ENCODE measurements at regions not wholly inside any gene's neighbourhood (a gene's known extent, or its start where the extent isn't known, plus 50 kb on each side); places are given as distances from the start of the nearest gene placed in this dataset.

GRCh38 chr16:64147941-64148340 lies 973.9 kb downstream of the CDH11 start:
- TF ChIP-seq CTCF (IDR thresholded peaks at IDR 0.05; ENCODE audit: borderline replicate concordance, insufficient read depth, low read depth, low read length), result no peak

DNA sequence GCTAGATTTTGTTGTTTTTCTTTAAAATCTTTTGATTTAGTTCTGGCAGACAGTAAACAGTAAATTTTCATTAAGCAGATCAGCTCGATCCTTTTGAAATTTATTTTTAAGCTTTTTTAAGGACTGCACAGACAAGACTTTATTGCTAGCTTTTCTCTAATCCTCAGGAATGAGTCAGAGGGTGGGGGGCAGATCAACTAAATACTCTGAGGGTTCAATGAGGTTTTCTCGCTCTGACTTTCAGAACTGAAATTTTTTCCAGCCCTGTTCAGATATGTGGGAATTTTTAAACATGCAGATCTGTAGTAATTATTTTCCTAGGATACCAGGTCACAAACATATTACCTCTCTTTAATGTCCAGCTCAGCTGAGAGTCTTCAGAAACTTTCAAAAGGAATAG lies 977.2 kb downstream of the CDH11 start:
- H3K4me3 ChIP-seq (ENCODE audit: low read depth, low read length), result no peak overlapping the region
- TF ChIP-seq CTCF (IDR thresholded peaks at IDR 0.05; ENCODE audit: borderline replicate concordance, insufficient read depth, low read depth, low read length), result no peak

More at GRCh38 chr16:64147941-64148340, 973.9 kb downstream of the CDH11 start:
- H3K4me3 ChIP-seq (ENCODE audit: low read depth, low read length), result no peak overlapping the region

DNA sequence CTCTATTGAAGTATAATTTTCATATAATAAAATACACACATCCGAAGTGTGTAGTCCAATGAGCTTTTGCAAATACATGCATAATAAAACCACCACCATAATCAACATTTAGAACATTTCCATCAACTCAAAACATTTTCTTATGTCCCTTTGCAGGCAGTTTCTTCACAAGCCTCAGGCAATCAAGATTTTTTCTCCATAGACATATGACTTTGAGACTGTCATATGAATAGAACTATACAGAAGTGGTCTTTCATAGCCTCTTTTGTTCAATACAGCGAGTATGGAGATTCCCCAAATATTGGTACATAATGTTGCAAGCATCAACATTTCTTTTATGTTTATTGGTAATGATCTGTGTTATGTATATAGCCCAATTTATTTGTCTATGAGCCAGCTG lies 983.2 kb downstream of the CDH11 start:
- TF ChIP-seq CTCF (IDR thresholded peaks at IDR 0.05; ENCODE audit: borderline replicate concordance, insufficient read depth, low read depth, low read length), result no peak
- no peak overlapping the region for H3K4me3 ChIP-seq (ENCODE audit: low read depth, low read length)

DNA sequence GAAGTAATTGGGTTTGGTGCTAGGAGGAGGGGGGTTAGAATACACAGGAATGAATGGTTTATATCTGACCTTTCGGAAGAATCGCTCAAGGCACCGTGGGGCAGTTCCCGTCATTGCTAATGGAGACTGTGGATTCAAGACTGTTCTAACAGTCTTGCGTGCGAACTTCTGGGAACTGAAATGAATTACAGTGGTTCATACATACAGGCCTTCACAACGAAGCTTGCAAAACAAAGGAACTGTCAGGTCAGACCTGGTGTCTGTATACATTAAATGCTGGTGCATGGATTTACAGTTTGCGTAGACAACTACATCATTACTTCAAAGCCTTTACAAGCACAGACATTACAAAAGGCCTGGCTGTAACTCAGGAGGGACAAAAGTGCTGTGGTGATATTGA lies 983.9 kb downstream of the CDH11 start:
- TF ChIP-seq CTCF (IDR thresholded peaks at IDR 0.05; ENCODE audit: borderline replicate concordance, insufficient read depth, low read depth, low read length), result no peak
- no peak overlapping the region for H3K4me3 ChIP-seq (ENCODE audit: low read depth, low read length)

- TF ChIP-seq CTCF (IDR thresholded peaks at IDR 0.05; ENCODE audit: borderline replicate concordance, insufficient read depth, low read depth, low read length), result no peak
- no peak overlapping the region for H3K4me3 ChIP-seq (ENCODE audit: low read depth, low read length)
Measured at GRCh38 chr16:64136743-64137142, 985.1 kb downstream of the CDH11 start.

DNA sequence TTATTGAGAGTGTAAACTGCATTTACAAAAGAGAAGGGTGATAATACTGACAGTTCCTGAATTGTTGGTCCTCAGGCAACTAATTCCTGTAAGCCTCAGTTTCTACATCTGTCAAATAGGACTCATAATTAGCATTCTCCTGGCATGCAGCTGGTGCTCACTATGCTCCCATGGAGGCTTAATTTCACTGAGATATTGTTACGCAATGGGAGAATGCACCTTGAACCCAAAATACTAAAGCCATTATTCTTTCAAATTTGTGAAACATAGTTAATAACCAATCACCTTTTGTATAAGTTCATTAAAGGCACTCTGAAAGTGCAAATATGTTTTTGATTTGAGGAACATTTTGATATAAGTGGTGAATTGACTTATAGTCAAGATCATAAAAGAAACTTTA lies 985.5 kb downstream of the CDH11 start:
- TF ChIP-seq CTCF (IDR thresholded peaks at IDR 0.05; ENCODE audit: borderline replicate concordance, insufficient read depth, low read depth, low read length), result no peak
- no peak overlapping the region for H3K4me3 ChIP-seq (ENCODE audit: low read depth, low read length)

- no peak overlapping the region for H3K4me3 ChIP-seq (ENCODE audit: low read depth, low read length)
- TF ChIP-seq CTCF (IDR thresholded peaks at IDR 0.05; ENCODE audit: borderline replicate concordance, insufficient read depth, low read depth, low read length), result no peak
Measured at GRCh38 chr16:64133366-64133765, 988.5 kb downstream of the CDH11 start.

Data from GM12875 (cell line).